ENCODE measurements at regions not wholly inside any gene's neighbourhood (a gene's known extent, or its start where the extent isn't known, plus 50 kb on each side); places are given as distances from the start of the nearest gene placed in this dataset.

DNA sequence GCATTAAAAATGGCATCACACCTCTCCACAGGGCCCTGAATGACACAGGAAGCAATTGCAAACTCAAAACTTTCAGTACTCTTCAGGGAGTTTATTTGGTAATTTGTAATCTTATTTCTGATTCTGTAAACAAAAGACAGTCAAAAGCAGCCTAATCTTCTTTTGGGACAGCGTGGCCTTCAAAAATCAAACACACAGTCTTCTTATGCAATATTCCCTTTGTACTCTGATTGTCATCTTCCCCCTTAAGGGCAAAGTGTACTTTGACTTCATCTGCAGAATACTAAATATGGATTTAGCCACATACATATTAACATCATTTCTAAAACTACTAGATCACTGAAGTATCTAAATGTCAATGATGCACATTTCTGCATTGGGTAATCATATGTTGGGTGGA is 322.0 kb downstream of the MZT1 start (continued):
- TF ChIP-seq, protein P1, sequence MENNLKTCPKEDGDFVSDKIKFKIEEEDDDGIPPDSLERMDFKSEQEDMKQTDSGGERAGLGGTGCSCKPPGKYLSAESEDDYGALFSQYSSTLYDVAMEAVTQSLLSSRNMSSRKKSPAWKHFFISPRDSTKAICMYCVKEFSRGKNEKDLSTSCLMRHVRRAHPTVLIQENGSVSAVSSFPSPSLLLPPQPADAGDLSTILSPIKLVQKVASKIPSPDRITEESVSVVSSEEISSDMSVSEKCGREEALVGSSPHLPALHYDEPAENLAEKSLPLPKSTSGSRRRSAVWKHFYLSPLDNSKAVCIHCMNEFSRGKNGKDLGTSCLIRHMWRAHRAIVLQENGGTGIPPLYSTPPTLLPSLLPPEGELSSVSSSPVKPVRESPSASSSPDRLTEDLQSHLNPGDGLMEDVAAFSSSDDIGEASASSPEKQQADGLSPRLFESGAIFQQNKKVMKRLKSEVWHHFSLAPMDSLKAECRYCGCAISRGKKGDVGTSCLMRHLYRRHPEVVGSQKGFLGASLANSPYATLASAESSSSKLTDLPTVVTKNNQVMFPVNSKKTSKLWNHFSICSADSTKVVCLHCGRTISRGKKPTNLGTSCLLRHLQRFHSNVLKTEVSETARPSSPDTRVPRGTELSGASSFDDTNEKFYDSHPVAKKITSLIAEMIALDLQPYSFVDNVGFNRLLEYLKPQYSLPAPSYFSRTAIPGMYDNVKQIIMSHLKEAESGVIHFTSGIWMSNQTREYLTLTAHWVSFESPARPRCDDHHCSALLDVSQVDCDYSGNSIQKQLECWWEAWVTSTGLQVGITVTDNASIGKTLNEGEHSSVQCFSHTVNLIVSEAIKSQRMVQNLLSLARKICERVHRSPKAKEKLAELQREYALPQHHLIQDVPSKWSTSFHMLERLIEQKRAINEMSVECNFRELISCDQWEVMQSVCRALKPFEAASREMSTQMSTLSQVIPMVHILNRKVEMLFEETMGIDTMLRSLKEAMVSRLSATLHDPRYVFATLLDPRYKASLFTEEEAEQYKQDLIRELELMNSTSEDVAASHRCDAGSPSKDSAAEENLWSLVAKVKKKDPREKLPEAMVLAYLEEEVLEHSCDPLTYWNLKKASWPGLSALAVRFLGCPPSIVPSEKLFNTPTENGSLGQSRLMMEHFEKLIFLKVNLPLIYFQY (CRISPR knock-in tag; IDR thresholded peaks at IDR 0.05; ENCODE audit: borderline replicate concordance) = no peak
- TF ChIP-seq TOE1 (CRISPR knock-in tag; IDR thresholded peaks at IDR 0.05) = no peak
- TF ChIP-seq ZNF879 (CRISPR knock-in tag; IDR thresholded peaks at IDR 0.05) = no peak
- TF ChIP-seq FOXA3 (CRISPR knock-in tag; IDR thresholded peaks at IDR 0.05) = peak; percentile 24; the same call in 1 of the 2 replicates
- TF ChIP-seq ZNF510 (CRISPR knock-in tag; IDR thresholded peaks at IDR 0.05; ENCODE audit: low read depth) = no peak
- TF ChIP-seq ZNF367 (CRISPR knock-in tag; IDR thresholded peaks at IDR 0.05; ENCODE audit: borderline replicate concordance) = no peak
- TF ChIP-seq, protein P2, sequence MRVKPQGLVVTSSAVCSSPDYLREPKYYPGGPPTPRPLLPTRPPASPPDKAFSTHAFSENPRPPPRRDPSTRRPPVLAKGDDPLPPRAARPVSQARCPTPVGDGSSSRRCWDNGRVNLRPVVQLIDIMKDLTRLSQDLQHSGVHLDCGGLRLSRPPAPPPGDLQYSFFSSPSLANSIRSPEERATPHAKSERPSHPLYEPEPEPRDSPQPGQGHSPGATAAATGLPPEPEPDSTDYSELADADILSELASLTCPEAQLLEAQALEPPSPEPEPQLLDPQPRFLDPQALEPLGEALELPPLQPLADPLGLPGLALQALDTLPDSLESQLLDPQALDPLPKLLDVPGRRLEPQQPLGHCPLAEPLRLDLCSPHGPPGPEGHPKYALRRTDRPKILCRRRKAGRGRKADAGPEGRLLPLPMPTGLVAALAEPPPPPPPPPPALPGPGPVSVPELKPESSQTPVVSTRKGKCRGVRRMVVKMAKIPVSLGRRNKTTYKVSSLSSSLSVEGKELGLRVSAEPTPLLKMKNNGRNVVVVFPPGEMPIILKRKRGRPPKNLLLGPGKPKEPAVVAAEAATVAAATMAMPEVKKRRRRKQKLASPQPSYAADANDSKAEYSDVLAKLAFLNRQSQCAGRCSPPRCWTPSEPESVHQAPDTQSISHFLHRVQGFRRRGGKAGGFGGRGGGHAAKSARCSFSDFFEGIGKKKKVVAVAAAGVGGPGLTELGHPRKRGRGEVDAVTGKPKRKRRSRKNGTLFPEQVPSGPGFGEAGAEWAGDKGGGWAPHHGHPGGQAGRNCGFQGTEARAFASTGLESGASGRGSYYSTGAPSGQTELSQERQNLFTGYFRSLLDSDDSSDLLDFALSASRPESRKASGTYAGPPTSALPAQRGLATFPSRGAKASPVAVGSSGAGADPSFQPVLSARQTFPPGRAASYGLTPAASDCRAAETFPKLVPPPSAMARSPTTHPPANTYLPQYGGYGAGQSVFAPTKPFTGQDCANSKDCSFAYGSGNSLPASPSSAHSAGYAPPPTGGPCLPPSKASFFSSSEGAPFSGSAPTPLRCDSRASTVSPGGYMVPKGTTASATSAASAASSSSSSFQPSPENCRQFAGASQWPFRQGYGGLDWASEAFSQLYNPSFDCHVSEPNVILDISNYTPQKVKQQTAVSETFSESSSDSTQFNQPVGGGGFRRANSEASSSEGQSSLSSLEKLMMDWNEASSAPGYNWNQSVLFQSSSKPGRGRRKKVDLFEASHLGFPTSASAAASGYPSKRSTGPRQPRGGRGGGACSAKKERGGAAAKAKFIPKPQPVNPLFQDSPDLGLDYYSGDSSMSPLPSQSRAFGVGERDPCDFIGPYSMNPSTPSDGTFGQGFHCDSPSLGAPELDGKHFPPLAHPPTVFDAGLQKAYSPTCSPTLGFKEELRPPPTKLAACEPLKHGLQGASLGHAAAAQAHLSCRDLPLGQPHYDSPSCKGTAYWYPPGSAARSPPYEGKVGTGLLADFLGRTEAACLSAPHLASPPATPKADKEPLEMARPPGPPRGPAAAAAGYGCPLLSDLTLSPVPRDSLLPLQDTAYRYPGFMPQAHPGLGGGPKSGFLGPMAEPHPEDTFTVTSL (CRISPR knock-in tag; IDR thresholded peaks at IDR 0.05; ENCODE audit: borderline replicate concordance) = peak; percentile 38; the same call in 1 of the 2 replicates
- TF ChIP-seq TAF15 (IDR thresholded peaks at IDR 0.05; ENCODE audit: low read depth, low read length, poor library complexity, severe bottlenecking) = no peak
- TF ChIP-seq FOXP1 (IDR thresholded peaks at IDR 0.05) = no peak
- peak; percentile 45 for TF ChIP-seq FOXP1 (CRISPR knock-in tag; IDR thresholded peaks at IDR 0.05)
- TF ChIP-seq NR2C2 (CRISPR knock-in tag; IDR thresholded peaks at IDR 0.05; ENCODE audit: borderline replicate concordance) = peak; percentile 49; the same call in 1 of the 2 replicates
- TF ChIP-seq TCF7L2 (IDR thresholded peaks at IDR 0.05; ENCODE audit: low read depth, low read length) = no peak
- TF ChIP-seq, protein P3, sequence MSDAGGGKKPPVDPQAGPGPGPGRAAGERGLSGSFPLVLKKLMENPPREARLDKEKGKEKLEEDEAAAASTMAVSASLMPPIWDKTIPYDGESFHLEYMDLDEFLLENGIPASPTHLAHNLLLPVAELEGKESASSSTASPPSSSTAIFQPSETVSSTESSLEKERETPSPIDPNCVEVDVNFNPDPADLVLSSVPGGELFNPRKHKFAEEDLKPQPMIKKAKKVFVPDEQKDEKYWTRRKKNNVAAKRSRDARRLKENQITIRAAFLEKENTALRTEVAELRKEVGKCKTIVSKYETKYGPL (CRISPR knock-in tag; IDR thresholded peaks at IDR 0.05) = 0 out of 2 replicates have a peak, but pooled peaks have one; percentile 30
- TF ChIP-seq, protein P4, sequence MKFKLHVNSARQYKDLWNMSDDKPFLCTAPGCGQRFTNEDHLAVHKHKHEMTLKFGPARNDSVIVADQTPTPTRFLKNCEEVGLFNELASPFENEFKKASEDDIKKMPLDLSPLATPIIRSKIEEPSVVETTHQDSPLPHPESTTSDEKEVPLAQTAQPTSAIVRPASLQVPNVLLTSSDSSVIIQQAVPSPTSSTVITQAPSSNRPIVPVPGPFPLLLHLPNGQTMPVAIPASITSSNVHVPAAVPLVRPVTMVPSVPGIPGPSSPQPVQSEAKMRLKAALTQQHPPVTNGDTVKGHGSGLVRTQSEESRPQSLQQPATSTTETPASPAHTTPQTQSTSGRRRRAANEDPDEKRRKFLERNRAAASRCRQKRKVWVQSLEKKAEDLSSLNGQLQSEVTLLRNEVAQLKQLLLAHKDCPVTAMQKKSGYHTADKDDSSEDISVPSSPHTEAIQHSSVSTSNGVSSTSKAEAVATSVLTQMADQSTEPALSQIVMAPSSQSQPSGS (CRISPR knock-in tag; IDR thresholded peaks at IDR 0.05) = no peak
- 0 out of 2 replicates have a peak, but pooled peaks have one; percentile 20 for TF ChIP-seq CEBPG (CRISPR knock-in tag; IDR thresholded peaks at IDR 0.05)
- TF ChIP-seq, protein P5, sequence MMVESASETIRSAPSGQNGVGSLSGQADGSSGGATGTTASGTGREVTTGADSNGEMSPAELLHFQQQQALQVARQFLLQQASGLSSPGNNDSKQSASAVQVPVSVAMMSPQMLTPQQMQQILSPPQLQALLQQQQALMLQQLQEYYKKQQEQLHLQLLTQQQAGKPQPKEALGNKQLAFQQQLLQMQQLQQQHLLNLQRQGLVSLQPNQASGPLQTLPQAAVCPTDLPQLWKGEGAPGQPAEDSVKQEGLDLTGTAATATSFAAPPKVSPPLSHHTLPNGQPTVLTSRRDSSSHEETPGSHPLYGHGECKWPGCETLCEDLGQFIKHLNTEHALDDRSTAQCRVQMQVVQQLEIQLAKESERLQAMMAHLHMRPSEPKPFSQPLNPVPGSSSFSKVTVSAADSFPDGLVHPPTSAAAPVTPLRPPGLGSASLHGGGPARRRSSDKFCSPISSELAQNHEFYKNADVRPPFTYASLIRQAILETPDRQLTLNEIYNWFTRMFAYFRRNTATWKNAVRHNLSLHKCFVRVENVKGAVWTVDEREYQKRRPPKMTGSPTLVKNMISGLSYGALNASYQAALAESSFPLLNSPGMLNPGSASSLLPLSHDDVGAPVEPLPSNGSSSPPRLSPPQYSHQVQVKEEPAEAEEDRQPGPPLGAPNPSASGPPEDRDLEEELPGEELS (CRISPR knock-in tag; IDR thresholded peaks at IDR 0.05) = 0 out of 2 replicates have a peak, but pooled peaks have one; percentile 25
- TF ChIP-seq ZNF775 (CRISPR knock-in tag; IDR thresholded peaks at IDR 0.05; ENCODE audit: borderline replicate concordance) = no peak
- TF ChIP-seq POLR2AphosphoS5 (IDR thresholded peaks at IDR 0.05; ENCODE audit: low read depth, low read length) = no peak
